HEK293 (cell line): ENCODE measurements at regions not wholly inside any gene's neighbourhood (a gene's known extent, or its start where the extent isn't known, plus 50 kb on each side); places are given as distances from the start of the nearest gene placed in this dataset.

ENCODE experiments used
- CTCF ChIA-PET: fragments of 350-600 bp; formaldehyde crosslinking; extraction: SDS; loops from one replicate; lab custom pipeline; 2021; ENCODE audit warnings: antibody characterized with exemption; lab: Yijun Ruan, JAX
- POLR2A ChIA-PET: fragments of 300-600 bp; formaldehyde crosslinking; extraction: SDS; loops from one replicate; lab custom pipeline; 2020; ENCODE audit warnings: antibody characterized with exemption, inconsistent platforms; lab: Yijun Ruan, JAX
- H3K27ac ChIP-seq: fragments of 200-500 bp; sonication (Bioruptor generic); 2 replicates; pipeline ENCODE4 v1.5.1; 2014; ENCODE audit warnings: low read depth, low read length, control low read depth, inconsistent platforms; ENCODE audit errors: extremely low read depth
- H3K36me3 ChIP-seq, 2 experiments: fragments of 200-500 bp in 1 of 2; sonication (Bioruptor generic) in 1 of 2; 1 replicate in 1 of 2; 2 replicates in 1 of 2; pipeline ENCODE4 v1.5.1; 2014 to 2017; ENCODE audit warnings: inconsistent platforms in 2 of 2, low read length in 2 of 2; ENCODE audit not compliant: control insufficient read depth in 2 of 2, insufficient read depth in 1 of 2
- H3K4me1 ChIP-seq: fragments of 200-500 bp; sonication (Bioruptor generic); 2 replicates; pipeline ENCODE4 v1.5.1; 2014; ENCODE audit warnings: mild to moderate bottlenecking, low read length, inconsistent platforms; ENCODE audit not compliant: control insufficient read depth, insufficient read depth
- H3K4me3 ChIP-seq: 2 replicates; pipeline ENCODE4 v1.5.1; 2011; ENCODE audit warnings: low read depth, mild to moderate bottlenecking, control low read depth, low read length, moderate library complexity
- H3K9me3 ChIP-seq: fragments of 200-500 bp; sonication (Bioruptor generic); 2 replicates; pipeline ENCODE4 v1.5.1; 2014; ENCODE audit warnings: low read depth, low read length, inconsistent platforms; ENCODE audit not compliant: control insufficient read depth, insufficient read depth
- BCL11B ChIP-seq: fragments of 450-650 bp; formaldehyde crosslinking; IDR thresholded peaks from 2 replicates; pipeline ENCODE4 v1.5.1; 2016; ENCODE audit warnings: low read depth, missing biosample characterization, missing genetic modification characterization
- KLF9 ChIP-seq: fragments of 450-650 bp; formaldehyde crosslinking; IDR thresholded peaks from 2 replicates; pipeline ENCODE4 v1.5.1; 2016; ENCODE audit warnings: missing biosample characterization, missing genetic modification characterization, low read depth
- MZF1 ChIP-seq: fragments of 450-650 bp; formaldehyde crosslinking; IDR thresholded peaks from 2 replicates; pipeline ENCODE4 v1.5.1; 2017; ENCODE audit warnings: missing biosample characterization, missing genetic modification characterization, borderline replicate concordance
- REPIN1 ChIP-seq: fragments of 450-650 bp; formaldehyde crosslinking; IDR thresholded peaks from 2 replicates; pipeline ENCODE4 v1.5.1; 2017; ENCODE audit warnings: missing biosample characterization, missing genetic modification characterization, low read depth
- SCRT2 ChIP-seq: fragments of 450-650 bp; formaldehyde crosslinking; IDR thresholded peaks from 2 replicates; pipeline ENCODE4 v1.5.1; 2016; ENCODE audit warnings: missing biosample characterization, missing genetic modification characterization
- SETDB1 ChIP-seq: IDR thresholded peaks from one replicate; pipeline ENCODE4 v1.6.1; 2017; ENCODE audit warnings: mild to moderate bottlenecking, low read length, moderate library complexity, mixed read lengths; ENCODE audit not compliant: insufficient read length
- TRIM28 ChIP-seq: IDR thresholded peaks from 2 replicates; pipeline ENCODE4 v1.6.1; 2011; ENCODE audit warnings: low read length, control low read depth, borderline replicate concordance
- YY2 ChIP-seq: fragments of 450-650 bp; formaldehyde crosslinking; IDR thresholded peaks from 2 replicates; pipeline ENCODE4 v1.5.1; 2016; ENCODE audit warnings: missing biosample characterization, missing genetic modification characterization
- ZBTB11 ChIP-seq: fragments of 450-650 bp; formaldehyde crosslinking; conservative IDR thresholded peaks from 2 replicates; pipeline ENCODE4 v1.5.1; 2016; ENCODE audit warnings: low read depth, missing biosample characterization, missing genetic modification characterization
- ZBTB49 ChIP-seq: fragments of 450-650 bp; formaldehyde crosslinking; IDR thresholded peaks from 2 replicates; pipeline ENCODE4 v1.5.1; 2016; ENCODE audit warnings: missing biosample characterization, missing genetic modification characterization, low read depth
- ZBTB8A ChIP-seq: fragments of 450-650 bp; formaldehyde crosslinking; IDR thresholded peaks from 2 replicates; pipeline ENCODE4 v1.5.1; 2016; ENCODE audit warnings: missing biosample characterization, missing genetic modification characterization
- ZFP41 ChIP-seq: fragments of 450-650 bp; formaldehyde crosslinking; IDR thresholded peaks from 2 replicates; pipeline ENCODE4 v1.5.1; 2016; ENCODE audit warnings: missing biosample characterization, missing genetic modification characterization, borderline replicate concordance
- ZNF121 ChIP-seq: fragments of 450-650 bp; formaldehyde crosslinking; IDR thresholded peaks from 2 replicates; pipeline ENCODE4 v1.5.1; 2016; ENCODE audit warnings: missing biosample characterization, missing genetic modification characterization
- ZNF184 ChIP-seq: fragments of 450-650 bp; IDR thresholded peaks from 2 replicates; pipeline ENCODE4 v1.5.1; 2018; ENCODE audit warnings: missing biosample characterization, mild to moderate bottlenecking, missing genetic modification characterization
- ZNF221 ChIP-seq: fragments of 450-650 bp; formaldehyde crosslinking; IDR thresholded peaks from 2 replicates; pipeline ENCODE4 v1.5.1; 2017; ENCODE audit warnings: missing biosample characterization, missing genetic modification characterization, borderline replicate concordance
- ZNF354C ChIP-seq: fragments of 450-650 bp; formaldehyde crosslinking; IDR thresholded peaks from 2 replicates; pipeline ENCODE4 v1.5.1; 2016; ENCODE audit warnings: missing biosample characterization, missing genetic modification characterization, low read depth, borderline replicate concordance
- ZNF398 ChIP-seq: fragments of 450-650 bp; formaldehyde crosslinking; IDR thresholded peaks from 2 replicates; pipeline ENCODE4 v1.5.1; 2017; ENCODE audit warnings: missing biosample characterization, missing genetic modification characterization
- ZNF433 ChIP-seq: fragments of 450-650 bp; formaldehyde crosslinking; IDR thresholded peaks from 2 replicates; pipeline ENCODE4 v1.5.1; 2016; ENCODE audit warnings: missing biosample characterization, missing genetic modification characterization, low read depth
- ZNF510 ChIP-seq: fragments of 450-650 bp; formaldehyde crosslinking; IDR thresholded peaks from 2 replicates; pipeline ENCODE4 v1.5.1; 2018; ENCODE audit warnings: mild to moderate bottlenecking, missing genetic modification characterization, missing biosample characterization; ENCODE audit not compliant: insufficient replicate concordance
- ZNF571 ChIP-seq: fragments of 450-650 bp; formaldehyde crosslinking; IDR thresholded peaks from 2 replicates; pipeline ENCODE4 v1.5.0; 2017; ENCODE audit warnings: missing biosample characterization, missing genetic modification characterization
- ZNF701 ChIP-seq: fragments of 450-650 bp; formaldehyde crosslinking; IDR thresholded peaks from 2 replicates; pipeline ENCODE4 v1.5.1; 2016; ENCODE audit warnings: missing biosample characterization, missing genetic modification characterization
- ZNF777 ChIP-seq: fragments of 450-650 bp; formaldehyde crosslinking; IDR thresholded peaks from 2 replicates; pipeline ENCODE4 v1.5.1; 2017; ENCODE audit warnings: missing biosample characterization, missing genetic modification characterization, borderline replicate concordance
- ZSCAN23 ChIP-seq: fragments of 450-650 bp; formaldehyde crosslinking; IDR thresholded peaks from 2 replicates; pipeline ENCODE4 v1.5.1; 2016; ENCODE audit warnings: missing biosample characterization, missing genetic modification characterization

GRCh38 chr13:111562716-111563115 is 242.3 kb downstream of the TEX29 start (continued):
- TF ChIP-seq ZBTB11 (tag by site-specific recombination) (no peak), ZNF121 (tag by site-specific recombination) (no peak), ZNF701 (no peak), YY2 (tag by site-specific recombination) (no peak), ZNF433 (tag by site-specific recombination) (no peak)

GRCh38 chr13:111564606-111565005 is 244.2 kb downstream of the TEX29 start:
- TF ChIP-seq ZSCAN23 (tag by site-specific recombination) (no peak), ZFP41 (tag by site-specific recombination) (no peak), ZNF184 (tag by site-specific recombination) (no peak), ZNF221 (tag by site-specific recombination) (no peak), TRIM28 (no peak), REPIN1 (no peak), ZNF510 (no peak), ZNF354C (tag by site-specific recombination) (no peak), ZNF398 (tag by site-specific recombination) (no peak), BCL11B (tag by site-specific recombination) (no peak), SETDB1 (no peak), ZNF777 (tag by site-specific recombination) (no peak)
- TF ChIP-seq, all 188 proteins: peak for 0
- Histone ChIP-seq H3K4me3 (no peak overlapping the region), H3K36me3 (no peaks in the 10 kb centered on the region), H3K9me3 (no peaks in the 10 kb centered on the region), H3K27ac (no peak overlapping the region), H3K4me1 (no peaks in the 10 kb centered on the region)
- ChIA-PET POLR2A (no interaction called here), CTCF (interaction anchor here (0.8 kb wide), 1 partner anchor 10 kb away, joined by 4 read pairs; no protein-coding TSS in a partner anchor)

- TF ChIP-seq MZF1, result no peak
- no peak for TF ChIP-seq ZBTB49
- TF ChIP-seq SCRT2, result peak; percentile 48; the same call in 1 of the 2 replicates
- TF ChIP-seq ZNF510, result no peak
- TF ChIP-seq KLF9 (tag by site-specific recombination), result no peak
- TF ChIP-seq ZBTB8A, result no peak
- TF ChIP-seq ZNF571 (tag by site-specific recombination), result no peak
- POLR2A ChIA-PET, result no interaction called here
- Histone ChIP-seq H3K4me3 (no peak overlapping the region), H3K9me3 (no peaks in the 10 kb centered on the region), H3K4me1 (no peaks in the 10 kb centered on the region), H3K27ac (no peak overlapping the region), H3K36me3 (no peaks in the 10 kb centered on the region)
- CTCF ChIA-PET, result interaction anchor here (0.6 to 0.8 kb wide), 2 partner anchors 11 to 879 kb away, joined by 3 to 4 read pairs; no protein-coding TSS in a partner anchor
Observed at GRCh38 chr13:111565400-111565799, 245.0 kb downstream of the TEX29 start.
